SK-N-DZ (cell line): ENCODE measurements at regions not wholly inside any gene's neighbourhood (a gene's known extent, or its start where the extent isn't known, plus 50 kb on each side); places are given as distances from the start of the nearest gene placed in this dataset.
"Not testable (repeated sequence)": the region's sequence is repeated elsewhere in the genome, so short reads cannot be mapped to it uniquely, and the experiment has no call there.

Experiments
- DNase-seq: peaks from one replicate; pipeline ENCODE4 v3.0.0-alpha.2; 2015; ENCODE audit warnings: low spot score

- DNase-seq = no peak
Observed at GRCh38 chr13:100773923-100774663, 99.5 kb upstream of the TMTC4 start.

- DNase-seq = no peak
Observed at GRCh38 chr13:100773429-100773828, 98.8 kb upstream of the TMTC4 start.

- no peak for DNase-seq
Observed at GRCh38 chr13:100767192-100767591, 92.6 kb upstream of the TMTC4 start.

- DNase-seq = not testable (repeated sequence)
Observed at GRCh38 chr13:100766570-100766969, 92.0 kb upstream of the TMTC4 start.

GRCh38 chr13:100764937-100765336 is 90.3 kb upstream of the TMTC4 start:
- DNase-seq = no peak

- not testable (repeated sequence) for DNase-seq
Observed at GRCh38 chr13:100762126-100762525, 87.5 kb upstream of the TMTC4 start.

- no peak for DNase-seq
Observed at GRCh38 chr13:100755891-100756290, 81.3 kb upstream of the TMTC4 start.

GRCh38 chr13:100754459-100754858 is 79.9 kb upstream of the TMTC4 start:
- no peak for DNase-seq

GRCh38 chr13:100753376-100753775 is 78.8 kb upstream of the TMTC4 start:
- DNase-seq = no peak

- peak; percentile 23 for DNase-seq
Observed at GRCh38 chr13:100751826-100752225, 77.2 kb upstream of the TMTC4 start.

- DNase-seq = no peak
Observed at GRCh38 chr13:100746953-100747683, 72.5 kb upstream of the TMTC4 start.

- no peak for DNase-seq
Observed at GRCh38 chr13:100738176-100738855, 63.7 kb upstream of the TMTC4 start.

- no peak for DNase-seq
Observed at GRCh38 chr13:100735494-100735893, 60.9 kb upstream of the TMTC4 start.

GRCh38 chr13:100734194-100734720 is 59.7 kb upstream of the TMTC4 start:
- no peak for DNase-seq

GRCh38 chr13:100733261-100733660 is 58.7 kb upstream of the TMTC4 start:
- DNase-seq = no peak

GRCh38 chr13:100728201-100728600 is 53.6 kb upstream of the TMTC4 start:
- no peak for DNase-seq

GRCh38 chr13:100725472-100725871 is 50.9 kb upstream of the TMTC4 start:
- no peak for DNase-seq

GRCh38 chr13:100724568-100724967 is 50.0 kb upstream of the TMTC4 start:
- no peak for DNase-seq
